ENCODE measurements at regions not wholly inside any gene's neighbourhood (a gene's known extent, or its start where the extent isn't known, plus 50 kb on each side); places are given as distances from the start of the nearest gene placed in this dataset.
"Not testable (repeated sequence)": the region's sequence is repeated elsewhere in the genome, so short reads cannot be mapped to it uniquely, and the experiment has no call there.

- no peak for DNase-seq
Observed at GRCh38 chr4:12579172-12579571, 905.0 kb downstream of the RAB28 start.

GRCh38 chr4:12576409-12576808 lies 907.7 kb downstream of the RAB28 start:
- no peak for DNase-seq

GRCh38 chr4:12573716-12574115 lies 910.4 kb downstream of the RAB28 start:
- no peak for DNase-seq

GRCh38 chr4:12562476-12563140 lies 921.5 kb downstream of the RAB28 start:
- no peak for DNase-seq

GRCh38 chr4:12562021-12562420 lies 922.1 kb downstream of the RAB28 start:
- no peak for DNase-seq

- no peak for DNase-seq
Observed at GRCh38 chr4:12555011-12555410, 929.1 kb downstream of the RAB28 start.

- no peak for DNase-seq
Observed at GRCh38 chr4:12548678-12549077, 935.5 kb downstream of the RAB28 start.

- DNase-seq, result no peak
Observed at GRCh38 chr4:12545812-12546211, 938.3 kb downstream of the RAB28 start.

GRCh38 chr4:12538162-12538561 lies 946.0 kb downstream of the RAB28 start:
- DNase-seq, result no peak

- DNase-seq, result no peak
Observed at GRCh38 chr4:12534684-12535083, 949.5 kb downstream of the RAB28 start.

- no peak for DNase-seq
Observed at GRCh38 chr4:12519426-12519825, 964.7 kb downstream of the RAB28 start.

GRCh38 chr4:12507868-12508481 lies 976.2 kb downstream of the RAB28 start:
- no peak for DNase-seq

- DNase-seq, result no peak
Observed at GRCh38 chr4:12500409-12500808, 983.7 kb downstream of the RAB28 start.

- DNase-seq, result no peak
Observed at GRCh38 chr4:12499693-12500092, 984.4 kb downstream of the RAB28 start.

GRCh38 chr4:12495211-12495610 lies 988.9 kb downstream of the RAB28 start:
- DNase-seq, result no peak

- DNase-seq, result no peak
Observed at GRCh38 chr4:12492730-12493393, 991.3 kb downstream of the RAB28 start.

GRCh38 chr4:12488672-12489071 lies 995.5 kb downstream of the RAB28 start:
- peak; percentile 5 for DNase-seq

- DNase-seq, result no peak
Observed at GRCh38 chr4:12487000-12487399, 997.1 kb downstream of the RAB28 start.

- no peak for DNase-seq
Observed at GRCh38 chr4:12472087-12472486, 1012.1 kb downstream of the RAB28 start.

- DNase-seq, result no peak
Observed at GRCh38 chr4:12471193-12471592, 1012.9 kb downstream of the RAB28 start.

- not testable (repeated sequence) for DNase-seq
Observed at GRCh38 chr4:12461576-12461975, 1022.6 kb downstream of the RAB28 start.

GRCh38 chr4:12459126-12459525 lies 1025.0 kb downstream of the RAB28 start:
- DNase-seq, result no peak

GRCh38 chr4:12458621-12459020 lies 1025.5 kb downstream of the RAB28 start:
- DNase-seq, result no peak

GRCh38 chr4:12452291-12452690 lies 1023.6 kb upstream of the HS3ST1 start:
- DNase-seq, result no peak
